Thyroid gland (tissue), 4 donors: ENCODE measurements at regions not wholly inside any gene's neighbourhood (a gene's known extent, or its start where the extent isn't known, plus 50 kb on each side); places are given as distances from the start of the nearest gene placed in this dataset.

Experiments
- DNase-seq, 2 donors: peaks; one replicate each; pipeline ENCODE4 v3.0.0-alpha.2; 2019
- H3K27ac ChIP-seq, 3 donors: fragments of 200-600 bp; sonication (generic); 1 replicate in 2 of 3; 2 replicates in 1 of 3; pipeline ENCODE4 v1.5.1; 2016 to 2019; ENCODE audit warnings: mild to moderate bottlenecking in 1 of 3, moderate library complexity in 1 of 3
- H3K27me3 ChIP-seq: fragments of 200-600 bp; sonication (generic); one replicate; pipeline ENCODE4 v1.5.1; 2019
- H3K36me3 ChIP-seq, 2 donors: fragments of 200-600 bp; sonication (generic); one replicate each; pipeline ENCODE4 v1.5.1; 2016 to 2019
- H3K4me1 ChIP-seq, 2 donors: fragments of 200-600 bp; sonication (generic); one replicate each; pipeline ENCODE4 v1.5.1; 2017 to 2019
- H3K4me3 ChIP-seq, 3 donors: fragments of 200-600 bp; sonication (generic); replicated peaks in 1 of 3; 1 replicate in 2 of 3; 2 replicates in 1 of 3; pipeline ENCODE4 v1.5.1; 2016; ENCODE audit warnings: mild to moderate bottlenecking in 1 of 3
- H3K9me3 ChIP-seq: fragments of 200-600 bp; sonication (generic); one replicate; pipeline ENCODE4 v1.5.1; 2017
- CTCF ChIP-seq, 6 experiments: fragments of 200-600 bp in 3 of 6; fragments of 450-650 bp in 3 of 6; sonication (generic) in 3 of 6; IDR thresholded peaks; one replicate each; pipeline ENCODE4 v1.5.1; 2016 to 2019; ENCODE audit warnings: antibody characterized with exemption in 6 of 6, mild to moderate bottlenecking in 2 of 6, inconsistent platforms in 1 of 6, moderate library complexity in 1 of 6
- POLR2A ChIP-seq, 2 donors: fragments of 450-650 bp; IDR thresholded peaks; one replicate each; pipeline ENCODE4 v1.6.1; 2017; ENCODE audit warnings: antibody characterized with exemption in 2 of 2, mild to moderate bottlenecking in 2 of 2, moderate library complexity in 1 of 2
- WGBS, 2 donors: methylation state at CpG; one replicate each; pipeline ENCODE4 v1.1.5; 2017; 5-methylcytosine and 5-hydroxymethylcytosine counted together
- intact Hi-C: fragments of 100-400 bp; cut with DNase I; formaldehyde crosslinking; loops from one replicate; pipeline ENCODE4 v1.15.1; 2023

DNA sequence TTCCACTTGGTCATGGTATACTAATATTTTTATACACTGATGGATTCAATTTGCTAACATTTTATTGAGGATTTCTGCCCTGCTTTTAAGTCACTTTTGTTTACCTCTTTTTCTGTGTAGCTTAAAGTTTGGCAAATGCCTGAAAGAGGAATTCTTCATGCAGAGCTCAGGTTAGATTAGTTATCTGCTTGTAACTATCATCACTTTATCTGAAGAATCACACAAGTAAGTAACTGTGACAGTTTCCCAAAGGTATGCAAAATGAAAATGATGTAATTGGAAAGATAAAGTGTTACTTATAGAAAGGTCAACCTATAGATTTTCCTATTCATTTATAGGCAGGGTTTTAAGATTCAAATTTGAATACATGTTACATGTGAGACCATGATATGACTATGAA lies 188.8 kb upstream of the ACTBL2 start:
- TF ChIP-seq CTCF (IDR thresholded peaks at IDR 0.05) (no peak), POLR2A (IDR thresholded peaks at IDR 0.05) (no peak)
- intact Hi-C loops = no loop called here
- no peak overlapping the region for H3K27ac ChIP-seq
- H3K36me3 ChIP-seq = no peaks in the 10 kb centered on the region
- H3K9me3 ChIP-seq = no peaks in the 10 kb centered on the region
- no peak overlapping the region for H3K4me3 ChIP-seq
- no peak for DNase-seq
- H3K4me1 ChIP-seq = no peaks in the 10 kb centered on the region
- H3K27me3 ChIP-seq = no peaks in the 10 kb centered on the region

DNA sequence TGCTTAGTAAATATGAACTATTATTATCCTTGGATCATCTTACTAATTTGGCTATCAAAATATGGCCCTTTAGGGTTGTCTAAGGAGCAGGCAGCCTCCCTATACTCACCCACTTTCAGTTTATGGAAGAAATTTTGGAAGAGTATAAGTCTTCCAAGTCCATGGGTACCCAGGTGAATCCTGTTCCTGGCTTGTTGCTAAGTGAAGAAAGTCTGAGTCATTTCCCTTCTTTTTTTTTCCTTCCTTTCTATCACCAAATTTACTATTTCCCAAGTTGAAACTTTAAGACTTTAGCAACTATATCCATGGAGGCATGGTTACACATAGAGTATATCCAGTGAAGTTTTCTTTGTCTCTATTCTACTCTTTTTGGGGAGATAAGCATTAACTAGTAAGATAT lies 184.0 kb upstream of the ACTBL2 start:
- peaks cover 0 to 16% of the 10 kb centered on the region in 2 donors for H3K4me1 ChIP-seq
- DNase-seq = no peak
- no peaks in the 10 kb centered on the region for H3K9me3 ChIP-seq
- no peak overlapping the region for H3K27ac ChIP-seq
- H3K27me3 ChIP-seq = no peaks in the 10 kb centered on the region
- no peaks in the 10 kb centered on the region for H3K36me3 ChIP-seq
- no peak for TF ChIP-seq CTCF (IDR thresholded peaks at IDR 0.05)
- TF ChIP-seq POLR2A (IDR thresholded peaks at IDR 0.05) = no peak
- H3K4me3 ChIP-seq = no peak overlapping the region
- intact Hi-C loops = no loop called here

DNA sequence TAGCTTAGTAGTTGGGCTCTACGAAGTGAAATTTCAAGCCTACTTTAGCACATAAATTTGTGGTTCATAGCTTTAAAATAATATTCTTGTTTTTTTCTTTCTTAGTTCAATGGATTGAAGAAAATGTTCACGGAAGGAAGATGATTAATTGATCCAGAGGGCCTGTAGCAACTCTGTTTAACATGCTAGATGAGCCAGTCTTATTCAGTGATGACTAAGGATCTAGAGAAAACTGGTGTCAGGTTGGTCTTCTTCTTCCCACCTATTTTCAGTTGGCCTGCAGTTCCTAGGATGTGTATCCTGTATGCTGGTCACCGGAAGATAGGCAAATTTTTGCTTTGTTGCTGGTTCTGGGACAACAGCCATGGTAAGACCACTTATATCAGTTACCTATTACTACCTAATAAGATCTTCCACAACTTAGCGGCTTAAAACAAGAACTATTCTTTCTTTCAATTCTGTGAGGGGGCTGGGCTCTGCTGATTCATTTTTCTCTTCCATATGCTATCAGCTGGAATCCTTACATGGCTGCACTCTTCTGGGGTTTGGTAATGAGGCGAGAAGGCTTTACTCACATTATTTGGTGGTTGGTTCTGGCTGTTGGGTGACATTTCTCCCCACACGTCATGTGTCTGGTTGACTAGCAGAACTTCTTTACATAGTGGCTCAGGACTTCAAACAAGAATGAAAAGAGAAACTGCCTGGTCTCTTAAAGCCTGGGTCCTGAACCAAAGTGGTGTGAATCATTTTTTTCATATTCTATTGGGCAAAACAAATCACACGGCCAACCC lies 182.7 kb upstream of the ACTBL2 start:
- H3K9me3 ChIP-seq = no peaks in the 10 kb centered on the region
- H3K27me3 ChIP-seq = no peaks in the 10 kb centered on the region
- TF ChIP-seq POLR2A (IDR thresholded peaks at IDR 0.05) = no peak
- TF ChIP-seq CTCF (IDR thresholded peaks at IDR 0.05) = no peak
- intact Hi-C loops = no loop called here
- DNase-seq = no peak
- no peaks in the 10 kb centered on the region for H3K36me3 ChIP-seq
- no peak overlapping the region for H3K27ac ChIP-seq
- 89 to 92% methylated on average over 7 of the region's 7 CpGs for WGBS, 2 donors
- H3K4me1 ChIP-seq = peaks cover 0 to 16% of the 10 kb centered on the region in 2 donors
- no peak overlapping the region for H3K4me3 ChIP-seq

GRCh38 chr5:57664700-57665099 lies 182.1 kb upstream of the ACTBL2 start:
- no peak for DNase-seq
- intact Hi-C loops = no loop called here
- H3K36me3 ChIP-seq = no peaks in the 10 kb centered on the region
- no peak for TF ChIP-seq POLR2A (IDR thresholded peaks at IDR 0.05)
- TF ChIP-seq CTCF (IDR thresholded peaks at IDR 0.05) = no peak
- H3K27me3 ChIP-seq = no peaks in the 10 kb centered on the region
- WGBS, 2 donors = 40% methylated on average over 1 of the region's 1 CpG
- H3K9me3 ChIP-seq = no peaks in the 10 kb centered on the region
- no peak overlapping the region for H3K27ac ChIP-seq
- H3K4me1 ChIP-seq = peaks cover 0 to 16% of the 10 kb centered on the region in 2 donors
- H3K4me3 ChIP-seq = no peak overlapping the region

- Histone ChIP-seq H3K36me3 (no peaks in the 10 kb centered on the region), H3K4me1 (peaks cover 0 to 16% of the 10 kb centered on the region in 2 donors), H3K27me3 (no peaks in the 10 kb centered on the region), H3K4me3 (no peak overlapping the region), H3K27ac (no peak overlapping the region), H3K9me3 (no peaks in the 10 kb centered on the region)
- intact Hi-C loops = no loop called here
- TF ChIP-seq CTCF (IDR thresholded peaks at IDR 0.05) = no peak
- TF ChIP-seq POLR2A (IDR thresholded peaks at IDR 0.05) = no peak
- no peak for DNase-seq
- WGBS, 2 donors = 82 to 93% methylated on average over 2 of the region's 2 CpGs
Measured at GRCh38 chr5:57663466-57663865, 180.9 kb upstream of the ACTBL2 start.
